ENCODE measurements at regions not wholly inside any gene's neighbourhood (a gene's known extent, or its start where the extent isn't known, plus 50 kb on each side); places are given as distances from the start of the nearest gene placed in this dataset.

- TF ChIP-seq CTCF (IDR thresholded peaks at IDR 0.05) (no peak), POLR2A (IDR thresholded peaks at IDR 0.05) (no peak)
Measured at GRCh38 chr4:33411182-33411581, 2691.0 kb downstream of the PCDH7 start.

Measured in adrenal gland (tissue), 5 donors.